ENCODE measurements at regions not wholly inside any gene's neighbourhood (a gene's known extent, or its start where the extent isn't known, plus 50 kb on each side); places are given as distances from the start of the nearest gene placed in this dataset.

DNA sequence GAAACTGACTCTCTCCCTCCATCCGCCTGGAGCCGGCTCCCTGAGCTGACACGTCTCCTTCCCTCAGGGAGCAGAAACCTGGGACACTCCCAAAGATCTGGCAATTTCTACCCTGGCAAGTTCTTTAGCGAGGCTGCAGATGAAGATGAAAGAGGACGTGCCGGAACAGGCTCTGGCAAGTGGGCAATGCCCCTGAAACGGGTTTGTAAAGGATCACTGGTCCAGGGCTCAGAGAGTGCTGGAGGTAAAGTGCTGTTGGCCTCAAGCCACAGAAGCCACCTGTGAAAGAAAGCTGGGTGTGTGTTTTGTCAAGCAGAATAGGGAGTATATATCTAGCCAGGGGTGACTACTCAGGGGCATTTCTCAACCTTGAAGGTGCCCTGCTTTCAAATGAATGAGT, 131.4 kb upstream of the ATP6AP2 start:
- TF ChIP-seq EZH2 (IDR thresholded peaks at IDR 0.05; ENCODE audit: borderline replicate concordance, insufficient read depth, low read length, poor library complexity, severe bottlenecking): no peak
- TF ChIP-seq, protein P1, sequence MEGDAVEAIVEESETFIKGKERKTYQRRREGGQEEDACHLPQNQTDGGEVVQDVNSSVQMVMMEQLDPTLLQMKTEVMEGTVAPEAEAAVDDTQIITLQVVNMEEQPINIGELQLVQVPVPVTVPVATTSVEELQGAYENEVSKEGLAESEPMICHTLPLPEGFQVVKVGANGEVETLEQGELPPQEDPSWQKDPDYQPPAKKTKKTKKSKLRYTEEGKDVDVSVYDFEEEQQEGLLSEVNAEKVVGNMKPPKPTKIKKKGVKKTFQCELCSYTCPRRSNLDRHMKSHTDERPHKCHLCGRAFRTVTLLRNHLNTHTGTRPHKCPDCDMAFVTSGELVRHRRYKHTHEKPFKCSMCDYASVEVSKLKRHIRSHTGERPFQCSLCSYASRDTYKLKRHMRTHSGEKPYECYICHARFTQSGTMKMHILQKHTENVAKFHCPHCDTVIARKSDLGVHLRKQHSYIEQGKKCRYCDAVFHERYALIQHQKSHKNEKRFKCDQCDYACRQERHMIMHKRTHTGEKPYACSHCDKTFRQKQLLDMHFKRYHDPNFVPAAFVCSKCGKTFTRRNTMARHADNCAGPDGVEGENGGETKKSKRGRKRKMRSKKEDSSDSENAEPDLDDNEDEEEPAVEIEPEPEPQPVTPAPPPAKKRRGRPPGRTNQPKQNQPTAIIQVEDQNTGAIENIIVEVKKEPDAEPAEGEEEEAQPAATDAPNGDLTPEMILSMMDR (IDR thresholded peaks at IDR 0.05; ENCODE audit: poor library complexity, severe bottlenecking): no peak

Data from neural cell (in vitro differentiated cells).